LHCN-M2 (cell line): ENCODE measurements at regions not wholly inside any gene's neighbourhood (a gene's known extent, or its start where the extent isn't known, plus 50 kb on each side); places are given as distances from the start of the nearest gene placed in this dataset.
"Not testable (repeated sequence)": the region's sequence is repeated elsewhere in the genome, so short reads cannot be mapped to it uniquely, and the experiment has no call there.

Source experiments
- DNase-seq: peaks from one replicate; pipeline ENCODE4 v3.0.0-alpha.2; 2012; ENCODE audit warnings: low read depth

DNA sequence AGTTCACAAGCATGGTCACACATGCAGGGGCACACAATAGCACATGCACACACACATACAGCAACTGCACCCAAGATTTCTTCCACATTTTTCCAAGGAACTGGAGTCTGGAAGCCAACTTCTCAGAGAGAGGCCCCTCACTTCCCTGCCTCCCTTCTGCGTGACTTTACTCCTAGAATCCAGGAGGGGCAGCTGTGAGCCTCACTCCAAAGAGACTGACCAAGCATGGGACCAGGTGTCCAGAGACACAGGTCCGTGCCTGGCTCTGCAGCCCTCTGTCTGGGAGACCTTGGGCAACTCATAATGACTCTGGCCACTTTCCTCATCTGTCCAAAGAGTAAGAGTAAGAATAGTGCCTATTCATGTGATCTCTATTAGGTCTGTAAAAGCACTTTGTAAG is 104.7 kb upstream of the TMEM132E start:
- DNase-seq, result no peak

- no peak for DNase-seq
Observed at GRCh38 chr17:34472363-34472762, 107.0 kb upstream of the TMEM132E start.

DNA sequence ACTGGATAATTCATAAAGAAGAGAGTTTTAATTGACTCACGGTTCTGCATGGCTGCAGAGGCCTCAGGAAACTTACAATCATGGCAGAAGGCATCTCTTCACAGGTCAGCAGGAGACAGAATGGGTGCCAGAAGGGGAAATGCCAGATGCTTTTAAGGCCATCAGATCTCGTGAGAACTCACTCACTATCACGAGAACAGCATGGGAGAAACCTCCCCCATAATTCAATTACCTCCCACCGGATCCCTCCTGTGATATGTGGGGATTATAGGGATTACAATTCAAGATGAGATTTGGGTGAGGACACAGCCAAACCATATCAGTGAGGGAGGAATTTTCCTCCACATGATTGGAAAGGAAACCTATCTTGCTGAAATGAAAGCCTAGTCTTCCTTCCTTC is 108.1 kb upstream of the TMEM132E start:
- not testable (repeated sequence) for DNase-seq

GRCh38 chr17:34465789-34466188 is 102.8 kb upstream of the CCL1 start:
- no peak for DNase-seq

GRCh38 chr17:34464812-34465211 is 101.8 kb upstream of the CCL1 start:
- no peak for DNase-seq

- DNase-seq, result no peak
Observed at GRCh38 chr17:34458266-34458665, 95.2 kb upstream of the CCL1 start.

DNA sequence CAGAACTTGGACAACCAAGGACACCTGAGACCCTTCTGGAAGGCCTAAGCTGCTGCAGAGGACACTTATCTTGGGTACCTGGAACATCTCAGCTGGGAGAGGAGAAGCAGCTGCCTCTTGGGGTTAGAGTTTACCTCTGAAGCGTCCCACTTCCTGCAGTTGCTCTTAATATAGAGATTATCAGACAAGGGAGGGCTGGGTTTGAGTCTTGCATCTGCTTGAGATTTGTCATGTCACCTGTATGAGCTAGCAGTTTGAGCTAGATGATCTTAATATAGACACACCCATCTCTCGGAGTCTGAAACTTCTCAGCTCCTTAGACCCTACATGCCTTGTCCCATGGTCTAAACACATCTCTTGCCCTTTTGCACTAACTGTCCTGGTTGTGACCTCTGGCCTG is 93.1 kb upstream of the CCL1 start:
- no peak for DNase-seq

- no peak for DNase-seq
Observed at GRCh38 chr17:34452769-34453168, 89.7 kb upstream of the CCL1 start.

- no peak for DNase-seq
Observed at GRCh38 chr17:34451313-34451712, 88.3 kb upstream of the CCL1 start.

GRCh38 chr17:34447406-34447805 is 84.4 kb upstream of the CCL1 start:
- DNase-seq, result no peak

- DNase-seq, result no peak
Observed at GRCh38 chr17:34445101-34445500, 82.1 kb upstream of the CCL1 start.

DNA sequence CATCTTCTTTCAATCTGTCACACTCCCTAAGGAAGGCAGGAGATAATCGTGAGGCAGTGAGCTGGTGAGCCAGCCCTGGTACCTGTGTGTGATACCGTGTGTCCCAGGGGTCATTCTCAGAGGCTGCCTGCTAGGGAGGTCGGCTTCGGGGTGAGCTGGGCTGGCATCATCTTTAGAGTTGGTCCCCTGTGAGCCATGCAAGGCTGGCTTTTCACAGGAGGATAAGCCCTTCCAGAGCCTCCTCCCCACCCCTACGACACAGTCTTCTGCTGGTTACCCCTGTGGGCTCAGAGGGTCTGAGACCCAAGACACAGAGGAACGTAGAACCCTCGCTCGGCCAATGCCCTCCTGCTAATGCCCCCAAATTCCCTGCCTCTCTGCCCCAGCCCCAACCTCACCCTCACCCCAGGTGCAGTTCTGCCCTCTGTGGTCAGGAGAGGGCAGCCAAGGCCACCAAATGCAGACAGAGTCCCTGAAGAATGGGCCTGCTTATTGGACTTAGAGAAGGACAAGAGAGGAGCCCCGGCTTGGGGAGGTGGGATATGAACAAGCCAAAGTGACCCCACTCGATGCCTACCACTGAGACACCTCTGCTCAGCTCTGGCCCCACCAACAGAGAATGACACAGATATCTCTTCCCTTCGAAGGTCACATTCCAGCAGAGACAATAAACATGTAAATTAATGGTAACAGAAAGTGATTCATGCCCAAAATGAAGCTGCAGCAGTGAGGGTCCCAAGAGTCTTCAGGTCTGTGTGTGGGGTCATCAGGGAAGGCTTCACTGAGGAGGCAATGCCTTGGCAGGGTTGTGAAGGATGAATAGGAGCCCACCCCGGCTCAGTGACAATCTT is 80.8 kb upstream of the CCL1 start:
- no peak for DNase-seq

- DNase-seq, result no peak
Observed at GRCh38 chr17:34442387-34443111, 79.5 kb upstream of the CCL1 start.

DNA sequence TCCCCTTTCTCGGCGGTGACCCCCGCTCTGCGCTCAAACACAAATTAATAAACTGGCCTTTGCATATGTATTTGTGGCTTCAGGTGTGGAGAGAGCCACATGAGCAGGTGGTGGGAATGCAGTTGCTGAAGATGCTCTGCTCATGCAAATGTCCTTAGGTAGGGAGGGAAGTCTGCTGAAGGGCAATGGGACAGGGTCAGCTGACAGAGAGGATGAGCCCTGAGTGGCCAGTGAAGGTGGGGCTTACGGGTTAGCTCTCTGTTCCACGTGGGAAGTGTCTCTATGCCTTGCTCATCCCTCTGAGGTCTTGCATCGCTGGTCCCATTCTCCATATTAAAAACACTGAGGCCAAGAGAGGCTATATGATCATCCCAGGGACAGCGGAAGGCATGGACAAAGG is 74.2 kb upstream of the CCL1 start:
- no peak for DNase-seq

DNA sequence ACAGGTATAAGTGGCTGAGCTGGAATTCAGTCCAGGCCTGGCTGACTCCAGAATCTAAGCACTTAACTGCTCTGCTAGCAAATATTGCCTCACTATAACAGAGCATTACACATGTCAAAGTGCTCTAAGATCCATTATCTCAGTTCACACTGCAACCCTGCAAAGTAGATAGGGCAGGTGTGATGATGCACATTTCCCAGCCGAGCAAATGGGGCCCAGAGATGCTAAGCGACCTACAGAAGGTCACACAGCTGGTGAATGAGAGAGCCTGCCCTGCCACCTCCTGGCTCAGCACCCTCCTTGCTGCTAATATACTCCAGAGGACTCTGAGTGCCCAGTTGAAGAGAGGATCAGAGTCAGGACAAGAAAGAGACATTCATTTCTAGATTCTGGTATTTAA is 73.6 kb upstream of the CCL1 start:
- no peak for DNase-seq

DNA sequence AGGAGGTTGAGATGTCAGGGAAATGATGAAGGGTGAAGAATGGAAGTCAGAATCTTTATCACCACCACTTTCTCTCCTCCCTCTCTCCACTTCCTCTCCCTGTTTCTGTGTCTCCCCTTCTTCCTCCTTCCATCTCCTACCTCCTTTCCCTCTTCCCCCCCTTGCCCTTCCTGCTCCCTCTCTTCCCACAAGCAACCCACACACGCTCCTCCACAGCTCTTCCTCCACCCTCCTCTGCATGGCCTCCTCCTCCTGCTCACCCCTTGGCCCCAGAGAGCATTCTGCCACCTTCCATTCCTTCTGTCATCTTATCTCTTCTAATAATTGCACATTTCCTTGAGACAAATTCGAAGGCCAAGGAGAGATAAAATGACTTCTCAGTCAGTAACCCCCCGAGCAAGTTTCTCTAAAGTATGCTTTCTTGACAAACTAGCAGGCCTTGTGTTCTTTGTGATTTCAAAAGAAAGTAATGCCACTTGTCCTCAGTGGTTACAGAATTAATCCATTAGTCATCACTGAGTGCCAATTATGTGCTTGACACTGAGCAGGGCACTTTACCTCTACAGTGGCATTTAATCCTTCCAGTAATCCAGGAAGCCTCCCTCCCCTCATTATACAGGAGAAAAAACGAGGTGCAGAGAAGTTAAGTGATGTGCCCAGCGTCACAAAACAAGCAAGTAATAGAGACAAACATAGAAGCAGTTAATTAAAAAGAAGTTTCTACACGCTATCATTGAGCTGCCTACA is 72.3 kb upstream of the CCL1 start:
- no peak for DNase-seq

- no peak for DNase-seq
Observed at GRCh38 chr17:34434052-34434451, 71.0 kb upstream of the CCL1 start.

- DNase-seq, result no peak
Observed at GRCh38 chr17:34424814-34425491, 61.9 kb upstream of the CCL1 start.

- no peak for DNase-seq
Observed at GRCh38 chr17:34423978-34424813, 61.2 kb upstream of the CCL1 start.

DNA sequence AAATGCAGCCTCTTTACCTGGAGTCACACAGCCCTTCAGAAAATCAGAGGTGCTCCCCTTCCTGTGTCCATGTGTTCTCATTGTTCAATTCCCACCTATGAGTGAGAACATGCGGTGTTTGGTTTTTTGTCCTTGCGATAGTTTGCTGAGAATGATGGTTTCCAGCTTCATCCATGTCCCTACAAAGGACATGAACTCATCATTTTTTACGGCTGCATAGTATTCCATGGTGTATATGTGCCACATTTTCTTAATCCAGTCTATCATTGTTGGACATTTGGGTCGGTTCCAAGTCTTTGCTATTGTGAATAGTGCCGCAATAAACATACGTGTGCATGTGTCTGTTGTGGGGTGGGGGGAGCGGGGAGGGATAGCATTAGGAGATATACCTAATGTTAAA is 60.3 kb upstream of the CCL1 start:
- DNase-seq, result not testable (repeated sequence)

- no peak for DNase-seq
Observed at GRCh38 chr17:34420900-34421299, 57.9 kb upstream of the CCL1 start.
